H1 (cell line): ENCODE measurements at regions not wholly inside any gene's neighbourhood (a gene's known extent, or its start where the extent isn't known, plus 50 kb on each side); places are given as distances from the start of the nearest gene placed in this dataset.

Source experiments
- CHD2 ChIP-seq: IDR thresholded peaks from 2 replicates; pipeline ENCODE4 v1.6.1; 2012; ENCODE audit warnings: low read length, improper control_type of control experiment
- CHD7 ChIP-seq: fragments of 300-600 bp; sonication (generic); IDR thresholded peaks from 2 replicates; pipeline ENCODE4 v1.7.1; 2012; ENCODE audit warnings: low read length, moderate library complexity, mild to moderate bottlenecking, inconsistent platforms; ENCODE audit not compliant: insufficient replicate concordance
- HDAC6 ChIP-seq: IDR thresholded peaks from one replicate; pipeline ENCODE4 v1.7.1; 2012; ENCODE audit warnings: low read depth, mild to moderate bottlenecking, inconsistent platforms, low read length, moderate library complexity
- NANOG ChIP-seq: IDR thresholded peaks from 2 replicates; pipeline ENCODE4 v1.6.1; 2011; ENCODE audit warnings: low read length, low read depth, mild to moderate bottlenecking, inconsistent platforms; ENCODE audit not compliant: insufficient read depth, poor library complexity, severe bottlenecking

GRCh38 chr13:111586291-111586690 is 265.8 kb downstream of the TEX29 start (continued):
- TF ChIP-seq CHD7 (no peak), CHD2 (no peak), NANOG (no peak), HDAC6 (no peak)
